ENCODE measurements at regions not wholly inside any gene's neighbourhood (a gene's known extent, or its start where the extent isn't known, plus 50 kb on each side); places are given as distances from the start of the nearest gene placed in this dataset.
"Not testable (repeated sequence)": the region's sequence is repeated elsewhere in the genome, so short reads cannot be mapped to it uniquely, and the experiment has no call there.

DNA sequence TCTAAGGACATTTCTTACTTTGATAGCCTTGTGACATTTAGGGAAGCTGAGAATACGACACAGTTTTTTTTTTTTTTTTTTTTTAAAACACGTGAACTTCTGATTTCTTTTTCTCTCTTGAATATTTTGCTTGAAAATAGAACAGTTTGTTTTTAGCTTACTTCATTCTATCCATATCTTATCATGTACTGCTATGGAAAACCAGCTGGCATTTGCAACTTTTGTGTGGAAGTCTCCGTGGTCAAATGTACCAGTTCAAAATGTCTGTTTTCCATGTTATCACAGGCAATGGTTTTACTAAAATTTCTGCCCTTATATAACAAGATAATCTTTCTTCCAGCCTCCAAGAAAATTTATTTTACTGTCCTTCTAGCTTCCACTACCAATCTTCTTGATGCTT is 821.6 kb downstream of the DNAJB9 start:
- DNase-seq (ENCODE audit: low read depth in 4 of 4, low spot score in 2 of 4), result no peak

DNA sequence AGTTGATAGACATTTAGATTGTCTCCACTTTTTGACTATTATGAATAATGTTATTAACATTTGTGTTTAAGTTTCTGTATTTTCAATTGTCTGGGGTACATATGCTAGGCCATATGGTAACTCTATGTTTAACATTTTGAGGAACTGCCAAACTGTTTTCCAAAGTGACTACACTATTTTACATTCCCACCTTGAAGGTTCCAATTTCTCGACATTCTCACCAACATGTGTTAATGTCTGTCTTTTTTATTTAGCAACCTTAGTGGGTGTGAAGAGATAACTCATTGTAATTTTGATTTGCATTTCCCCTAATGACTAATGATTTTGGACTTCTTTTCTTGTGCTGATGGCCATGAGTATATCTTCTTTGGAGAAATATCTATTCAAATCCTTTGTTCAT is 832.4 kb downstream of the DNAJB9 start:
- no peak for DNase-seq (ENCODE audit: low read depth in 4 of 4, low spot score in 2 of 4)

DNA sequence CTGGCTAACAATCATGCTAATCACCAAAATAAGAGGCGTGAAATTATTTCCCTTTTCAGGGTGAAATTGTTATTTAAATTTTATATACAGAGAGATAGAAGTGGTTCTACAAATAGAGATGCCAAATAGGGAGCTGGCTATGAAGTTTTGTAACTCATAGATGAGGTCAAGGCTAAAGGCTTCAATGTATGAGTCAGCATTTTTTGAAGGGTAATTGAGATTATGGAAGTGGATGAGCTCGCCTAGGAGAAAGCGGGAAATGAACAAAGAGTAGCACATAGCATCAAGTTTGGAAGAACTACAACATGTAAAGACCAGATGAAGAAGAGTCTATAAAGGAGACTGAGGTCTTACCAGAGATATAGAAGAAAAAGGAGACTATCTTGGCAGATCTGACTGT is 838.1 kb downstream of the DNAJB9 start:
- no peak for DNase-seq (ENCODE audit: low read depth in 4 of 4, low spot score in 2 of 4)

DNA sequence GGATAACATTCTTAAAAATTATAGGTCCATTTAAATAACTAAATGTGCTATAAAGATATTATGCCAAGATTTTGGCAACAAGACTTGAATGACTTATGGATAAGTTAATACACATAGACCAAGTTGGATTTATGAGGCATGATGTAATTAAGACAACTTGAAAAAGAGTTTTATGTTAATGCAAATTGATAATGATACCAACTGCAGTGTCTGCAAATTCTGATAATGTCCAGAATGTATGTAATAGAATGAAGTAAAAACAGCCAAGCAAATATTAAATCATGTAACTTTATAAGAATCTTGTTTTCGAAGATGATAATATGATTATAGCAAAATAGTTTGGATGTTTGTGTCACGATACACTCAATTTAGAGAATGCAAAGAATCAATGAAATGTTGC is 868.3 kb downstream of the DNAJB9 start:
- no peak for DNase-seq (ENCODE audit: low read depth in 4 of 4, low spot score in 2 of 4)

DNA sequence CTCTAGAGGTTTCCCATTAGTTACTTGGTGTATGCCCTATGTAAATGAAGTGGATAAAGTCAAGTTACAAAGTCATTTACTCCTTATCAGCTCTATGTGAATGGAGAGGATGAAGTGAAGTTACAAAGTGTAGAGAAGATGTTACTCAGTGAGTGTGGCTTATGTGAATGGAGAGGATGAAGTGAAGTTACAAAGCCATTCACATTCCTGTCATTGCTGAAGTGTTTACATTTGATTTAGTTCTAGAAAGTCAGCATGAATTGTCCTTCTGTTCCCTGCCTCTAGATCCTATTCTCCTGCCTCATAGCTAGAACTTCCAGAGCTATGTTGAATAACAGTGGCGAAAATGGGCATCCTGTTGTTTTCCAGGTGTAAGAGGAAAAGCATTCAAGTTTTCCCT is 880.1 kb downstream of the DNAJB9 start:
- no peak for DNase-seq (ENCODE audit: low read depth in 4 of 4, low spot score in 2 of 4)

DNA sequence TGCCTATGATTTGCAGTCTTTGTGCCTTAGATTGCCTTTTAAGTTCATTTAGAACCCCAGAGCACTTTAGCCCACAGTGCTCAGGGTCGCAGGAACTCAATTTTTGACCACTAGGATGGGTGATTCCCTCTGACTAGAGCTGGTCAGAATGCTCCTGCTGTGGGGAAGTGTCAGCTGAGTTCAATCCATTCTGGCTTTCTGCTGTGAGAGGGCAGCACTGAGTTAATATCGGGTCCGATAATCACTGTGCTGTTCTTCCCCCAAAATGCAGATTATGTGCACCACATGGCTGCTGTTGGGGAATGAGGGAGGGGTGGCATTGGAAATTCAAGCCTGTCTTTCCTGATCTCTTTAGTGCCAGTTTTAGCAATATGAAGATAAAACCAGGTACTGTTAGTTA is 886.4 kb downstream of the DNAJB9 start:
- DNase-seq (ENCODE audit: low read depth in 4 of 4, low spot score in 2 of 4), result no peak

DNA sequence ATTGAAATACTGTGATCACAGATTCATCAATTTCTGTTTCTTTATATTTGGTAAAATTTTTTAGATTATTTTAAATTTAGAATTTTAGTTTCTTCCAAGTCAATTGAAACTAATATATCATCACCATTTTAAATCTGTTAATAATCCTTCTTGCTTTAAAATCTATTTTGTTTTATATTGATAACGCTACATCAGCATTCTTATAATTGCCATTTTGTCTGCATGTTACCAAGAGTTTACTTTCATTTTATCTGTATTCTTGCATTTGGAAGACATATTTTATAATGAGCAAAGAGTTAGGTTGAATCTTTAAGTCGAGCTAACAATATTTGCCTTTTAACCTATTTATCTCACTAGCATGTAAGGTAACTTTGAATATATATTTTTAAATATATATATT is 890.6 kb downstream of the DNAJB9 start:
- DNase-seq (ENCODE audit: low read depth in 4 of 4, low spot score in 2 of 4), result no peak

DNA sequence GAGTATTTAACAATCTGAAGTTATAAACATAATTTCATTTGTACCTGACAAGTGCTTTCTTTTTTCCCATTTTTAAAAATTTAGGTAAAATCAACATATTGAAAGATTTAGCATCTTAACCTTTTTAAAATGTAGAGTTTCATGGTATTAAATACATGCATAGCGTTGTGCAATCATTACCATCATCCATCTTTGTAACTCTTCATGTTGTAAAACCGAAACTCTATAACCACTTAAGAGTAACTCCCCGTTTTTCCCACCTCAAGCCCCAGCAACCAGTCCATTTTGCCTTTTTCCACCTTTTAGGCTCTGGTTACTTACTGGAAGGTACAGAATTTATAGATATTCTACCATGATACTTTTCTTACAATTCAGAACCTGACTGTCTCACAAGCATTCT is 892.5 kb downstream of the DNAJB9 start:
- DNase-seq (ENCODE audit: low read depth in 4 of 4, low spot score in 2 of 4), result no peak

DNA sequence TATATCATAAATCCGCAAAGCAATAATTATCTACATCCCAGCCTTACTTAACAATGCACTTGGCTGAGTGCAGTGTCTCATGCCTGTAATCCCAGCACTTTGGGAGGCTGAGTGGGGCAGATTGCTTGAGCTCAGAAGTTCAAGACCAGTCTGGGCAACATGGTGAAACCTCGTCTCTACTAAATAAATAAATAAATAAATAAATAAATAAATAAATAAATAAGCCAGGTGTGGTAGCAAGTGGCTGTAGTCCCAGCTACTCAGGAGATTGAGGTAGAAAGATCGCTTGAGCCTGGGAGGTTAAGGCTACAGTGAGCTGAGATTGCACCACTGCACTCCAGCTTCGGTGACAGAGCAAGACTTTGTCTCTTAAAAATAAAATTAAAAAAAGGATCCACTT is 898.1 kb downstream of the DNAJB9 start:
- DNase-seq (ENCODE audit: low read depth in 4 of 4, low spot score in 2 of 4), result not testable (repeated sequence)

DNA sequence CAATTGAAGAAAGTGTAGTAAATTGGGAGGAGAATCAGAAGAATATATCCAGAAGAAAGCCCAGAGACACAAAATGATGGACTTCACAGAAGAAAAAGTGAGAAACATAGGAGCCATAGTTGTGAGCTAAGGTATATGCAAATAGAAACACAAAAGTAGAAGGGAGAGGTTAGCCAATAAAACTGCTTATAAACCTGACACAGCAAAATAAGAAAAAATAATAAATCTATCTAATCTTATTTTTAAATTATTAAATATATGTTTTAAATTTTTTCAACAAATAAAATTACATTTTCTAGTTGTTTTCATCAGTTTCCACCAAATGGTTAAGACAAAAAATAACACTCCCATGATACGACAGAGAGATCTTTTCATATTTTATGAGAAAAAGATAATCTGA is 903.5 kb downstream of the DNAJB9 start:
- DNase-seq (ENCODE audit: low read depth in 4 of 4, low spot score in 2 of 4), result no peak

DNA sequence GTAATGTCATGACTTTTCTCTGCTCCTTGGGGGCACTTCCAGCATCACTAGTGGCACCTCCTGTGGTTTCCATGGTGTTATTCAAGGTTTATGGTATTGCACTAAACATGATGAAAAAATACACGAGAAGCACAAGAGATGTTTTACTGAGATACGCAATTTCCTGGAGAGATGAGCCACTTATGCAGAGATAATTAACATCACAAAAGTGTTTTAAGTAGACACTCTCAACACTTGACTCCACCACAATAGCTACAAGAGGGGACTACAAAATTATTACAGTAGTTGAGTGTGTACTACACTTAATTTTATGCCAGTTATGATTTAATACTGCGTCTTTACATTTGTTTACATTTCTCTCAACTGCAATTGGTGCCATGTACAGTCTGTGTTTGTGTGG is 906.7 kb downstream of the DNAJB9 start:
- no peak for DNase-seq (ENCODE audit: low read depth in 4 of 4, low spot score in 2 of 4)

DNA sequence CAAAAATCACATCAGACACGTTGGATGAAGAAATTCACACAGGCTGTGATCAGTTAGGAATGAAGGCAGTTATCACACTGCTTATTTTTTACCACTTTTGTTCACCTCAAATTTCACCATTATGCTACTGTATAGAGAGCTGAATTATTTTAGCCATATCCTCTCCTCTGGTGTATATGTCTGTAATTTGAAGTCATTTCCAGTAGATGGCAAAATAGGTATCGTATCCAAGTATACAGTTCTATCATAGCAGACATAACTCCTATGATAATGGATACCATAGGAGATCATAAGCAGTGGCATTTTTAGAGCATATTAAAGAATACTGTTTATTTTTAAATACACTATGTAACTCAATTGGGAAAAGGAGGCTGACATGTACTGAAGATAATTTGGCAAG is 909.7 kb downstream of the DNAJB9 start:
- DNase-seq (ENCODE audit: low read depth in 4 of 4, low spot score in 2 of 4), result no peak

DNA sequence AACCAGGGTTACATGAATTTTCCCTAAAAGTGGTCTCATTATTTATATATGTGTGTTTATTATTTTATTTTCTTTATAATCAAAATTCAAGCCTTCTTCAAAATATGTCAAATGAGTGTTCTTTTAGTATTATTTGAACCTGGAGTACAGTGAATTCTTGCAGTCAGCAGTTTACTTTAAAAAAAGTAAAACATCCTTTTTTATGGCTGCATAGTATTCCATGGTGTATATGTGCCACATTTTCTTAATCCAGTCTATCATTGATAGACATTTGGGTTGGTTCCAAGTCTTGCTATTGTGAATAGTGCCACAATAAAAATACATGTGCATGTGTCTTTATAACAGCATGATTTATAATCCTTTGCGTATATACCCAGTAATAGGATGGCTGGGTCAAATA is 920.9 kb downstream of the DNAJB9 start:
- not testable (repeated sequence) for DNase-seq (ENCODE audit: low read depth in 4 of 4, low spot score in 2 of 4)

DNA sequence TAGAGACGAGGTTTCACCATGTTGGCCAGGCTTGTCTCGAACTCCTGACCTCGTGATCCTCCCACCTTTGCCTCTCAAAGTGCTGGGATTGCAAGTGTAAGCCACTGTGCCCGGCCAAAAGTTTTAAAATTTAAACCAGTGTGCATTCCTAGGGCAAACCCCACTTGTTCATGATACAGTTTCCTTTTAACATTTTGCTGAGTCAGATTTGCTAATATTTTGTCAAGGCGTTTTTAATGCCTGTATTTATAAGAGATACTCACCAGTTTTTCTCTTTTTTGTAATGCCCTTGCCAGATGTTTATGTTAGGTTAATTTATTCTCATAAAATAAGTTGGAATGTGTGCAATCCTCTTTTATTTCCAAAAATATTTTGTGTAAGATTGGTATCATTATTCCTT is 927.4 kb downstream of the DNAJB9 start:
- DNase-seq (ENCODE audit: low read depth in 4 of 4, low spot score in 2 of 4), result no peak

DNA sequence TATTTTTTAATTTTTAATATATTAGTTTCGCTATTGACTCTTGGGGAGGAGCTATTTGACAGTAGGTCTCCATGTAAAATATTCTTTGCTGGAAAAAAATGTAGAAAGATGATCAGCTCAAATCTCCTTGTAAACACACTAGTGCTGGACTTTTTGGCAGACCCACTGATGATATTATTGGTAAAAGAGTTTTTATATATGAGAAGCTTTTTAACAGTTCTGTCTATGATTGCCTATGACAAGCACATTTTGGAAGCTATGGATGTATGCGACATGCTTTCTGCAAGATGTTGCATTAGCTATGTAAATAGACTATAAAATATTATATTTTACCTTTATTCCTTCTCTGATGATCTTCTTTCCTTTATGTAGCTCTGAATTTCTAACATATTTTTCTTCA is 928.5 kb downstream of the DNAJB9 start:
- DNase-seq (ENCODE audit: low read depth in 4 of 4, low spot score in 2 of 4), result no peak

DNA sequence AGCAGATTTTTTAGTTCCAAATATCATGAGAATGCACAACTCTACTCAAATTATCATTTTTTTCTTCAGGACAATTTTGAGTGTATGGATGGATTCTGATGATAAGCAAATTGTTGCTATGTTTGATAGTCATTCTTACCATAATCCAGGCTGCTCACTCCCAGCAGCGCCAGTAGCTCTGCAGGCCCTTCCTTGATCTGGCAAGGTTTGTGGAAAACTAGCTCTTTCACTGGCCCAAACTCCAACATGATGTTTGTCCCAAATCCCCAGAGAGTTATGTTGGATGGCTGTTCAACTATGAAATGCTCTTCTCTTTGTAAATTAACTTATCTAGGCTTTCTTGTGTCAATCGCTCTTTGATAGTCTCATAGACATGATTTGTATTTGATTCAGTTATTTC is 933.7 kb downstream of the DNAJB9 start:
- no peak for DNase-seq (ENCODE audit: low read depth in 4 of 4, low spot score in 2 of 4)

DNA sequence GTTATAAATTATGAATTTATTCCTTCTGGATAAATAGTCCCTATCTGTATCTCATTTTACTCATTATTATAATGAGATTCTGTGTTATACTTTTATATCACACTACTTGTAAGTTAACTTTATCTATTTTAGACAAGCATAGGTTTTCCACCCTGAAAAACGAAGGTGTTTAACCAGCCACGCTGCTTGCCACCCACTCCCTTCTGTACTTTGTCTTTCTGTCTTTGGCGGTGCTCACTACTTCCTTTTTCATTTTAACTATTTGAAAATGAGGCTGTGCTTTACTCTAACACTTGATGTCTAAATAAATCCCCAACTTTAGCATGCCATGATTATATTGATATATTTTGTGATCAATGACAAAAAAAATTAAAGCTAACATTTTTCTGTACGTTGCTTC is 952.9 kb downstream of the DNAJB9 start:
- no peak for DNase-seq (ENCODE audit: low read depth in 4 of 4, low spot score in 2 of 4)

DNA sequence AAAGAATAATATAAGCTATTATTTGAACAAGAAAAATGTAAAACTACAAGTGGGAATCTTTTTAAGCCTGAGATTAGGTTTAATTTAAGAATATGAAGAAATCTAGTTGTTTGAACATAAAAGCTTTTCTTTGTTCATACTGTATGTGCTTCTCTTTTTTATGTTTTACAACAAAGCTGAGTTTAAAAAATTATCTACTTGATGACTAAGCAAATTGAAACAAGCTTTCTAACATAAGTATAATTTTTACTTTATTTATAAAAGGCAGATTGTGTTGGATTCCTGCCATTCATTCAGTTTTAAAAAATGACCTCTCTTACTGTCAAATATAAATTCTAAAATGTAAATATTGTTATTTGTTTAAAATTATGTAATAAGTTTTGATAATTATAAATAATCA is 958.2 kb downstream of the DNAJB9 start:
- DNase-seq (ENCODE audit: low read depth in 4 of 4, low spot score in 2 of 4), result no peak

DNA sequence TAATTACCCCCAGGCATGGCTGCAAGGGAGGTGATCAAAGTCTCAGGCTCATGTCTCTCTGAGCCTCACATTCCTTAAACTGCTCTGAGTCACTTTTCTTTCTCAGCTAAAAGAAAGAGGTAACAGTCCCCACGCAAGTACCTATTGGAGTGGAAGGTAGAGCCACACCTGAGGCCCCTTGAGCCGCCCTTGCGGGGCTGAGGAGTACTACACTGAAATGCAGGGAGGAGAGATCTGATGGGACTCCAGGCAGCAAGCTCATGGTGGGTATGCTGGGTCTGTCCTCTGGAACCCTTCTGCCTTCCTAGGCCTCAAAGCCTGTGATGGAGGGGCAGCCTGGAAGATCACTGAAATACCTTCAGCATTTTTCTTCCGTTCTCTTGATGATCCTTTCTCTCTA is 960.0 kb downstream of the DNAJB9 start:
- no peak for DNase-seq (ENCODE audit: low read depth in 4 of 4, low spot score in 2 of 4)

DNA sequence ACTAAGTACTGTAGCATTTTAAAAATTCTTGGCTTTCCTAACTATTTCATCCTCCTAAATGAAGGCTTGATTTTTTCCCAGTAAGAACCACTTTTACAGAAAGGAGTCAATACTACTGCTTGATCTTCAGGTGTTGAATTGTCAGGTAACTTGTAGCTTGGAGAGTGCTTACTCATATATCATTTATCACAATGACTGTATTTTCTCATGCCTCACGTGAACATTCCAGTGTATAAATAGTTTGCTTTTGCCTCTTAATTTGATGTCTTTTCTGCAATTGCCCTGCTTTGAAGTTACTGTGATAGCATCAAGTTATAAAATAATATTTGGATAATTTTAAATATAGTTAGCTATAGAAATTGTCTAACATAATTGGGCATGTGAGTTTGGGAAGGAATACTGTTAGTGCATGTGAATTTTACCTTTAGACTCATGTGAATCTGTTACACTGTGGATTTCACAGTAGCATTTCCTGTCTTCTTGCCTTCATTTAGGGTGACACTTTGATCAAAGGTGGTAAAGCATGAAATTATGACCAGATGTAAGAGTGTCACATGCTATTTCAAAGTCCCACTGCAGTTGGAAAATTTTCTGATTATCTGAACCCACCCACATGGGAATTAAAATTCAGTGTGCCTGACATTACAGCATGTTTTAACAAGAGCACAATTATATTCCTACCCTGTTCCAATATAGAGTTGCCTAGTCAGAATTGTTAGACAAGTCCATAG is 962.8 kb downstream of the DNAJB9 start:
- no peak for DNase-seq (ENCODE audit: low read depth in 4 of 4, low spot score in 2 of 4)

DNA sequence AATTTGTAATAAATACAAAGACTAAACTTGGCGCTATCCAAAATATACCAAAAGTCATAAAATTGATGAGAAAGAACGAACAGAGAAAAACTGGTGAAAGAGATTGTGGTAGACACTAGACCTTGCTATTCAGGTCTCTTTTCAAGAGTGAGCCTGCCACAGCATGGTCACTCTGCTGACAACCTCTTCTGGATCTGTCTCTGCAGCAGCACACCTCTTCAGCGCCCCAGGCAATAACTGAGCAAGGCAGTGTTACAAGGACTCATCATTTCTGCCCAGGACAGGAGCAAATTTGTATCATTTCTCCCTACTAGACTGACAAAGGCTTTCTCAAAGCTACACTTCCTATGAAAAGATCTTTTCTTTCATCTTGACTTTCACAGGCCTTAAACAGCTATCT is 976.0 kb downstream of the DNAJB9 start:
- no peak for DNase-seq (ENCODE audit: low read depth in 4 of 4, low spot score in 2 of 4)

DNA sequence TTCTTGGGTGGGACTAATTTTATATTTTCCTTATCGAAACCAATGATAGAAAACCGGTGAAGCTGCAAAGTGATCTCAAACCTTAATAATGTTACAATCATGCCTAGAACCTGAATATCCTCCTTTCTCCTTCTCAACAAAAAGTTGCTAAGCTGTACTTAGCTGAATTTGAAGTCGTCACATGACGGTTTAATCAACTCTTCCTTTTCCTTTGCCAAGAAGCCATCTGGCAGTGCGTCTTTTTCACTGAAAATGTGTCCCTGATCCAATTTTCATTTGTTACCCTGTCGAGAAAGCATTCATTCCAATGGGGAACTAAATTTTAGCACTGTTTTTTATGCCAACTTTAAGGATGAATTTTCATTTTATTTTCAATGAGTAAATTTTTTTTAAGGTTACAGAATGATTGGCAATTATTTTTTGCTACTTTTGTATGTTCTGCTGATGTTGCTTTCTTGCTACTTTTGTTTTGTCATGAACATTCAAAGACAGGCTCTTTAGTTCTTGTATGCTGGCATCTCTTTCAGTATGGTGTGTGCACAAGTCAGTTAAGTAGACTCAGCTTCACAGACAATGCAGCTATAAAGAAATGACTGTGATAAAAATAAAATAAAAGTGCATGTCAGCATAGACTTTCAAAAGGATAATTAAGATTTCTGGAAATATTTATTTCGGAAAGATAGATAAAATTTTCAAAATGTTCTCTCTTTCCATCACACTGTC is 980.0 kb downstream of the DNAJB9 start:
- DNase-seq (ENCODE audit: low read depth in 4 of 4, low spot score in 2 of 4), result no peak

DNA sequence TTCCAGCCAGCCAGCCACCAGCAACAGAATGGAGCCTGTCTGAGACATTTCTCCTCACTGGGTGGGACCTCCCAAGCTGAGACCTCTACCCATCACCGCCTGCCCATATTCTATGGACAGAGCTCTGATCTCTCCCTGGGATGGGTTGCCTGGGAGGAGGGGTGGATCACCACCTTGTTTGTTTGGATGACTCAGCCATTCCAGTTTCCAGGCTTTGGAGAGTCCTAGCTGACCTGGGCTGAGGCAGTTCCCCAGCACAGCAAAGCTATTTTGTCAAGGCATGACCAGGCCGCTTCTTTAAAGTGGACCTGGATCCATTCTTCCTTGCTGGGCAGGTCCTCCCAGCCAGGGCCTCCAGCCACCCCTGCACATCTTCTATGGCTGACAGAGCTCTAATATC is 982.3 kb downstream of the DNAJB9 start:
- DNase-seq (ENCODE audit: low read depth in 4 of 4, low spot score in 2 of 4), result no peak
